H9 (cell line): ENCODE measurements at regions not wholly inside any gene's neighbourhood (a gene's known extent, or its start where the extent isn't known, plus 50 kb on each side); places are given as distances from the start of the nearest gene placed in this dataset.

Experiments used
- DNase-seq: peaks from one replicate; pipeline ENCODE4 v3.0.0-alpha.2; 2017
- H2AFZ ChIP-seq: one replicate; pipeline ENCODE4 v1.6.1; 2013; ENCODE audit warnings: mild to moderate bottlenecking, low read length, control low read depth, moderate library complexity
- H2AK5ac ChIP-seq: 2 replicates; pipeline ENCODE4 v1.6.1; 2013; ENCODE audit warnings: low read length, control low read depth, mixed read lengths; ENCODE audit not compliant: insufficient read length
- H2BK120ac ChIP-seq: one replicate; pipeline ENCODE4 v1.6.1; 2013; ENCODE audit warnings: low read depth, mild to moderate bottlenecking, low read length, control low read depth, inconsistent platforms; ENCODE audit not compliant: poor library complexity, severe bottlenecking
- H2BK12ac ChIP-seq: 2 replicates; pipeline ENCODE4 v1.6.1; 2013; ENCODE audit warnings: low read length, control low read depth, mixed read lengths, low read depth; ENCODE audit not compliant: insufficient read length
- H2BK15ac ChIP-seq: 2 replicates; pipeline ENCODE4 v1.6.1; 2013; ENCODE audit warnings: low read depth, low read length, control low read depth
- H2BK20ac ChIP-seq: one replicate; pipeline ENCODE4 v1.6.1; 2013; ENCODE audit warnings: low read depth, mild to moderate bottlenecking, low read length, control low read depth, inconsistent platforms; ENCODE audit not compliant: poor library complexity, severe bottlenecking
- H2BK5ac ChIP-seq: 2 replicates; pipeline ENCODE4 v1.6.1; 2013; ENCODE audit warnings: low read length, control low read depth, mixed read lengths; ENCODE audit not compliant: insufficient read length
- H3K14ac ChIP-seq: 2 replicates; pipeline ENCODE4 v1.6.1; 2013; ENCODE audit warnings: low read length, control low read depth; ENCODE audit not compliant: insufficient read depth
- H3K18ac ChIP-seq: 2 replicates; pipeline ENCODE4 v1.6.1; 2013; ENCODE audit warnings: low read depth, mild to moderate bottlenecking, mixed read lengths, low read length, control low read depth; ENCODE audit not compliant: insufficient read length
- H3K23ac ChIP-seq: 2 replicates; pipeline ENCODE4 v1.6.1; 2013; ENCODE audit warnings: low read length, control low read depth, mixed read lengths, low read depth; ENCODE audit not compliant: insufficient read length
- H3K23me2 ChIP-seq: 2 replicates; pipeline ENCODE4 v1.6.1; 2013; ENCODE audit warnings: low read depth, mild to moderate bottlenecking, mixed read lengths, low read length, control low read depth; ENCODE audit not compliant: insufficient read length, poor library complexity, severe bottlenecking
- H3K27ac ChIP-seq: 2 replicates; pipeline ENCODE4 v1.5.1; 2013; ENCODE audit warnings: low read length, control low read depth, mixed read lengths, low read depth; ENCODE audit not compliant: insufficient read length
- H3K27me3 ChIP-seq: 2 replicates; pipeline ENCODE4 v1.6.1; 2013; ENCODE audit warnings: low read length, control low read depth, inconsistent platforms; ENCODE audit not compliant: insufficient read depth
- H3K4ac ChIP-seq: 2 replicates; pipeline ENCODE4 v1.6.1; 2013; ENCODE audit warnings: low read depth, mild to moderate bottlenecking, control low read depth, inconsistent platforms, low read length, moderate library complexity
- H3K4me1 ChIP-seq: 2 replicates; pipeline ENCODE4 v1.6.1; 2013; ENCODE audit warnings: low read length, control low read depth, inconsistent platforms; ENCODE audit not compliant: insufficient read depth
- H3K4me2 ChIP-seq: 2 replicates; pipeline ENCODE4 v1.6.1; 2013; ENCODE audit warnings: low read length, control low read depth, mixed read lengths; ENCODE audit not compliant: insufficient read length, insufficient read depth
- H3K56ac ChIP-seq: 2 replicates; pipeline ENCODE4 v1.6.1; 2013; ENCODE audit warnings: low read depth, mild to moderate bottlenecking, mixed read lengths, low read length, control low read depth; ENCODE audit not compliant: insufficient read length
- H3K79me1 ChIP-seq: 2 replicates; pipeline ENCODE4 v1.6.1; 2013; ENCODE audit warnings: low read depth, mild to moderate bottlenecking, moderate library complexity, low read length, control low read depth, inconsistent platforms; ENCODE audit not compliant: insufficient read depth, poor library complexity, severe bottlenecking
- H3K79me2 ChIP-seq: 2 replicates; pipeline ENCODE4 v1.6.1; 2013; ENCODE audit warnings: low read length, control low read depth, inconsistent platforms; ENCODE audit not compliant: insufficient read depth
- H3K9ac ChIP-seq: 2 replicates; pipeline ENCODE4 v1.6.1; 2013; ENCODE audit warnings: low read length, control low read depth, mixed read lengths; ENCODE audit not compliant: insufficient read length; ENCODE audit errors: extremely low read depth
- H3K9me3 ChIP-seq: one replicate; pipeline ENCODE4 v1.6.1; 2013; ENCODE audit warnings: low read depth, low read length, inconsistent platforms; ENCODE audit not compliant: control insufficient read depth
- H3T11ph ChIP-seq: one replicate; pipeline ENCODE4 v1.6.1; 2013; ENCODE audit warnings: mild to moderate bottlenecking, low read length, control low read depth, inconsistent platforms
- H4K20me1 ChIP-seq: one replicate; pipeline ENCODE4 v1.6.1; 2013; ENCODE audit not compliant: control insufficient read depth, insufficient read length, insufficient read depth
- H4K5ac ChIP-seq: 2 replicates; pipeline ENCODE4 v1.6.1; 2013; ENCODE audit warnings: low read depth, mild to moderate bottlenecking, mixed read lengths, low read length, control low read depth; ENCODE audit not compliant: insufficient read length
- H4K8ac ChIP-seq: replicated peaks from 2 replicates; pipeline ENCODE4 v1.6.1; 2013; ENCODE audit warnings: low read length, control low read depth, mixed read lengths, low read depth; ENCODE audit not compliant: insufficient read length
- H4K91ac ChIP-seq: 2 replicates; pipeline ENCODE4 v1.6.1; 2013; ENCODE audit warnings: low read depth, mild to moderate bottlenecking, moderate library complexity, mixed read lengths, low read length, control low read depth; ENCODE audit not compliant: insufficient read length
- H3K27ac Mint-ChIP-seq, 3 experiments: 2 replicates in 2 of 3; 3 replicates in 1 of 3; pipeline ENCODE4 v1.8.0; 2020 to 2021; ENCODE audit warnings: mixed read lengths in 3 of 3, mild to moderate bottlenecking in 1 of 3, moderate library complexity in 1 of 3
- H3K27me3 Mint-ChIP-seq: 2 replicates; pipeline ENCODE4 v1.8.0; 2021; ENCODE audit warnings: low read depth, mild to moderate bottlenecking, moderate library complexity, mixed read lengths
- H3K36me3 Mint-ChIP-seq, 3 experiments: 2 replicates in 2 of 3; 3 replicates in 1 of 3; pipeline ENCODE4 v1.8.0; 2020 to 2021; ENCODE audit warnings: low read depth in 3 of 3, mixed read lengths in 3 of 3; ENCODE audit not compliant: insufficient read depth in 1 of 3
- H3K4me1 Mint-ChIP-seq, 2 experiments: 2 replicates each; pipeline ENCODE4 v1.8.0; 2020; ENCODE audit warnings: mixed read lengths in 2 of 2
- H3K4me3 Mint-ChIP-seq, 2 experiments: 2 replicates in 1 of 2; 3 replicates in 1 of 2; pipeline ENCODE4 v1.8.0; 2020 to 2021; ENCODE audit warnings: mild to moderate bottlenecking in 2 of 2, mixed read lengths in 2 of 2, moderate library complexity in 1 of 2
- H3K9me3 Mint-ChIP-seq, 2 experiments: 2 replicates in 1 of 2; 3 replicates in 1 of 2; pipeline ENCODE4 v1.8.0; 2020; ENCODE audit warnings: mild to moderate bottlenecking in 2 of 2, mixed read lengths in 2 of 2, moderate library complexity in 1 of 2
- CTCF ChIP-seq: fragments of 200-600 bp; sonication (generic); conservative IDR thresholded peaks from 3 replicates; pipeline ENCODE4 v1.8.0; 2021; ENCODE audit warnings: antibody characterized with exemption, mild to moderate bottlenecking

GRCh38 chr4:79471309-79471708, 63.3 kb upstream of the GK2 start:
- Histone ChIP-seq H3K9ac (no peak overlapping the region), H4K5ac (no peak overlapping the region), H4K91ac (no peak overlapping the region), H3K23me2 (no peaks in the 10 kb centered on the region), H3K4me2 (no peak overlapping the region), H2BK120ac (no peak overlapping the region), H3K27me3 (no peaks in the 10 kb centered on the region), H3K79me2 (no peaks in the 10 kb centered on the region), H3K9me3 (no peaks in the 10 kb centered on the region), H4K8ac (no peak overlapping the region), H3K79me1 (no peaks in the 10 kb centered on the region), H2AFZ (no peak overlapping the region), H3K4me1 (no peaks in the 10 kb centered on the region), H2BK5ac (no peak overlapping the region), H3K23ac (no peak overlapping the region), H3T11ph (no peak overlapping the region), H3K56ac (no peak overlapping the region), H3K14ac (no peak overlapping the region), H2AK5ac (no peak overlapping the region), H3K4ac (no peak overlapping the region), H4K20me1 (no peaks in the 10 kb centered on the region), H2BK15ac (no peak overlapping the region), H2BK20ac (no peak overlapping the region), H3K18ac (no peak overlapping the region), H2BK12ac (no peak overlapping the region), H3K27ac (no peak overlapping the region)
- Mint-ChIP-seq H3K4me1 (peaks cover 2% of the 10 kb centered on the region in 2 experiments; a peak in 2 of 4 replicates), H3K27ac (no peak overlapping the region), H3K27me3 (no peaks in the 10 kb centered on the region), H3K4me3 (no peak overlapping the region), H3K36me3 (no peaks in the 10 kb centered on the region), H3K9me3 (no peaks in the 10 kb centered on the region)
- no peak for TF ChIP-seq CTCF
- no peak for DNase-seq
